HG03442 (cell line): ENCODE measurements at regions not wholly inside any gene's neighbourhood (a gene's known extent, or its start where the extent isn't known, plus 50 kb on each side); places are given as distances from the start of the nearest gene placed in this dataset.
"Not testable (repeated sequence)": the region's sequence is repeated elsewhere in the genome, so short reads cannot be mapped to it uniquely, and the experiment has no call there.

ENCODE experiments used
- ATAC-seq: cut with Tn5 transposase; IDR thresholded peaks from one replicate; pipeline ENCODE4 v1.9.1; 2021; ENCODE audit warnings: mild to moderate bottlenecking, moderate library complexity; ENCODE audit not compliant: unreplicated experiment

DNA sequence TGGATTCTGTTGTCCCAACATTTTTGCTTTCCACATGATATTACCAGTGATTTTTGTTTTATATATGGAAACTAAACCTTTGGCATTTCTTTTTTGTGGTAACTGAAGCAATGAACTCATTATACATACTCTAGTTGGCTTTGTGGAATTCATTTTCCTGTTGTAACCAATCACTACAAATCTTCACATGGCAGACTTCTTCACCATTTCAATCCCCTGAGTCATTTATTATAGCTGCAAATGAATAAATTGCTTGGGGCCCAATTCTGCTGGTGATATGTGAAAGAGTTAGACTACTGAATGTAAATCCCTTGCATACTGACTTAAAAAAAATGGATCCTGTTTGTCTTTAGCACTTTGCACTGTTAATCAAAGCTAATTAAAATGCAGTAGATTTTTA, 1709.6 kb upstream of the WWC1 start:
- no peak for ATAC-seq

DNA sequence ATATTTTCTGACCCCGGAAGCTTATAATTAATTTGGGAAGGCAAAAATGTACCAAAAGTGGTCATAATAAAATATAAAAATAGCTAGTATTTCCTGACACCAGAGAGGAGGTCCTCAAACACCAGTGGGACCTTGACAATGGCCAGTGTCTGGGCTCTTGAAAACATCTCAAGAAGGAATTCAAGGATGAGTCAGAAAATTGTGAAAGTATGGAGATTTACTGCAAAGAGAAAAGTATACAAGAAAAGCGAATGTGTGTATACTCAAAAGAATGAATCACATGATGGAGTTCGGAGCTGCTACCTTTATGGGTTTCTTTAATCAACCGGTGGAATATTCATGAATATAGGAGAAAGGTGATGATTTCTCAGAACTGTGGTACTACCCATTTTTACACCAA, 1709.0 kb upstream of the WWC1 start:
- ATAC-seq = no peak

GRCh38 chr5:166594567-166594966, 1696.9 kb upstream of the WWC1 start:
- ATAC-seq = no peak

- ATAC-seq = no peak
These were observed 1696.0 kb upstream of the WWC1 start for GRCh38 chr5:166595274-166595951.

GRCh38 chr5:166596043-166596442, 1695.4 kb upstream of the WWC1 start:
- ATAC-seq = no peak

DNA sequence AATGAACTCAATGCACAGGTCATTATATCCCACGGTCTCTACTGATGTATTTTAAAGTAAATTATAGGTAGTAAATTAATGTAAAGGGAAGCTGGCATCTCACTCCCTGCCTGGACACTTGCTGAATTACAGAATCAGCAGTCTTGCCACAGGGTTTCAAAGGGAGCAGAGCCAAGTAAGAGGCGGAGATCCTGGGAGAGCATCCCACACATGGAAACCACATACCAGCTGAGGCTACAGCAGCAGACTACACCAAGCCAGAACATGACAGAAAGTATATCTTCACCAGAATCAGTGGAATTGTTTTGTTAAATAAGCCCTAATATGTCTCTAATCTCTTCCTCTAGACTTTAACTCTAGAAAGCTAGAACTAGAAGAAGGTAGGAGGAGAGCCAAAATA, 1689.2 kb upstream of the WWC1 start:
- ATAC-seq = no peak

- no peak for ATAC-seq
These were observed 1673.9 kb upstream of the WWC1 start for GRCh38 chr5:166617507-166617906.

DNA sequence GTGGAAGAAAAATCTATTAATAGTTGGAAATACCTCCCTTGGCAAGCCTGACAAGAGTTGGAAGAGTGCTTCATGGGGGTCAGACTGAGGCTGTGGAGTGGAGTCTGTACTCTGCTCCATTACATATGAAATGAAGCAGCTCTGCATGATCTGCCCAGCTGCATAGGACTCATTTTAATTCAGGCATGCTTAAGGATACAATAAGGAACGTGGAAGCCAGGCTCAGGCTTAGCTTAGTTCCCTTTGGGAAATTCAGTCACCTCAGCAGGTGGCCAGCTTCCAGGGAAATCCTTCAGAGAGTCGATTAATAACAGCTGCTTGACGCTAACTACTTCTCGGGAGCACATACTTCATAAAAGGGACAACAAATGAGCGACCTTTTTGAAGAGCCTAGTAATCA, 1672.9 kb upstream of the WWC1 start:
- ATAC-seq = no peak

DNA sequence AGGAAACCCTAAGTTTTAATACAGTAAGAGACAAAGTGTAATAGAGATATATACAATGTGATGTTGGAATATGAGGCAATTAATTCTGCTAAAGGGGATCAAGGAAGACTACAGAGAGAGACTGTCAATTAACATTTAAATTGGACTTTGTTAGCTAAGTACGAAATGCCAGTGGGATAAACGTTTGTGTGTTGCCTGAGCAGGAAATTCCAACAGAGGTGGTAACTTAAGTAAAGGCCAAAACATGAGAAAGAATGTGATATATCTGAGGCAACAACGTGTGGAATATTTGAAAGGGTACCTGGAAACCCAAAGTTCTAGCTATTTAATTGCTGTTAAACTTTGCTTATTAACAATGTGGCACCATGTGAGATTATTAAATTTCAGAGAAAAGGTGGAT, 1666.9 kb upstream of the WWC1 start:
- no peak for ATAC-seq

GRCh38 chr5:166625210-166625865, 1666.1 kb upstream of the WWC1 start:
- no peak for ATAC-seq

- ATAC-seq = no peak
These were observed 1654.2 kb upstream of the WWC1 start for GRCh38 chr5:166637295-166637694.

DNA sequence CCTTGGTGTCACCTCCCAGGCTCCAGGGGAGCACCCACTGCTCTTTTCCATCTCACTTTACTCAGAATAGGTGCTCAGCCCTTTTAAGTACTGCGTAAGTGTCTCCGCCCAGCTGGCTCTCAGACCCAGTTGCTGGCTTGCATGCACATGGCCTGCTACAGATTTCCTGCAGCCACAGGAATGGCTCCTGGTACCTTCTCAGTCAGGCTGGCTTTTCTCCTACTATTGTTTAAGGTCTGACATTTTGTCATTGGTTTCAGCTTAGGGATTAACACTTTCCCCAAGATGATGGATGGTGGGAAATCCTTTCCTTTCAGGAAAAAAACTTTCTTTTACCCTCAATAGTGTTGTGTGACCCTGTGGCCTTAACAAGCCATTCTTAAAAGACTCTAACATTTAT, 1652.3 kb upstream of the WWC1 start:
- ATAC-seq = no peak

GRCh38 chr5:166640136-166640535, 1651.3 kb upstream of the WWC1 start:
- ATAC-seq = not testable (repeated sequence)

- no peak for ATAC-seq
These were observed 1642.7 kb upstream of the WWC1 start for GRCh38 chr5:166648736-166649135.

- no peak for ATAC-seq
These were observed 1641.8 kb upstream of the WWC1 start for GRCh38 chr5:166649676-166650075.

DNA sequence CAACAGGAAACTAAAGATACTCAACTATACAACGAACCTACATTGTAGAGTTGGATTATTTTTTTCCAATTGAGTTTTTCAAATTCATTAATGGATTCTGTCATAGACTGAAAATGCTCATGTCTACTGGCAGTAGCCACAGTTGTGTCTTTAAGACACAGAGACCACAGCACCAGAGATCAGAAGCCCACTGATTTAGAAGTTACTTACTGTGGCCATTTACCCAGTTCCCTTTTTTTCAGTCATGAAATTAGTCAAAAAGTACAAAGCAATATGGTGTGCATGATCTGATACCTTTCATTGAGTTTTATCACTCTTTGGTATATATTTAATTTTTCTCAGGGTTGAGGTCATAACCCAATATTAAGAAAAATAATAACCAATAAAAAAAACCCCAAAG, 1640.2 kb upstream of the WWC1 start:
- ATAC-seq = no peak

DNA sequence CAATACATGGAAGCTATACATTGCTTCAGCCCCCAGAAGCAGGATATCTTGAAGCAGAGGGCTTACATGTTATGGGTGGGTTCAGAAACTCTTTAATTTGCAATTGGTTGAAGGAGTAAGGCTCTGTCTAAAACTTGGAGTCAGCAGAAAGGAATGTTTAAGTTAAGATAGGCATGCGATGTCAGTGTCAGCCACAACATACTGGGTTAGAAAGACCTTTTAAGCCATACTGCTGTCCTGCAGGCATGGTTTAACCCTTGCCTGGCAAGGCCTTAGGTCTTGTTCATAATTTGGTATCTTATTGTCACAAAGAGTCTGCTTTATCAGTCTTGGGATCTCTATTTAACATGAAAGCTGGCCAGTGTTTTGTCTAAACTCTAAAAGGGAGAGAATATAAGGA, 1619.6 kb upstream of the WWC1 start:
- ATAC-seq = no peak

DNA sequence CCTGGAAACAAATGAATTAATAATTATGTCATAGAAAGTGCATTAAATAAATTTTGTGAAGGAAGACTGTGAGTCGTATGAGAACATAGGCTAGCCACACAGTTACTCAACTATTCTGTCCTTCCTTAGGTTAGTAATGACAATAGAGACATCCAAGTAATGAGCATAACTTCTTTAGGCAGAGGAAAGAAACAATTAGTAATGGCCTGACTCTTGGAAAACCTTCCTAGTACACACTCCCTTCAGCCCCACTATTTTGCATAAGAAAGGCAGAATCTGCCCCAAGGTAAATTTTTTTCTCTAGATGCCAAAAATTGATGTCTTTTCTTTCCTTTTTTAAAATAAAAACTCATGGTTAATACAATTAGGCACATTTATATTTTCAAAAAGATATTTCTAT, 1619.0 kb upstream of the WWC1 start:
- ATAC-seq = no peak

DNA sequence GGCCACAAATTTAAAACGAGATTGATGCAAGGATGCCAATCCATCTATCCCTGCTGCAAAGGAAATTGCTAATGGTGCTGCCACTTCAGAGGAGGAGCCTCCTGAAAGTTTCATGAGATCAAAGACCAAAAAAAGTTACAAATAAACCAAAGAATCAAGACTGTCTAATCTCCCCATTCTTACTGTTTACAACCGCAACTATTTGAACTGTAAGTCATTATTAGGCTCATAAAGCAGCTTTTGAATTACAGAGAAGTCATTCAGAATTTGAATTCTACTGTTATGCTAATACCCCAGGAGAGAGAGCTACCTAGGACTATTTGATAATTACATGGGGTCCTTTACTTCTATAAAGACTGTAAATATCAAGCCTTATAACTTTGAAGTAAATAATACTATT, 1613.6 kb upstream of the WWC1 start:
- ATAC-seq = no peak

DNA sequence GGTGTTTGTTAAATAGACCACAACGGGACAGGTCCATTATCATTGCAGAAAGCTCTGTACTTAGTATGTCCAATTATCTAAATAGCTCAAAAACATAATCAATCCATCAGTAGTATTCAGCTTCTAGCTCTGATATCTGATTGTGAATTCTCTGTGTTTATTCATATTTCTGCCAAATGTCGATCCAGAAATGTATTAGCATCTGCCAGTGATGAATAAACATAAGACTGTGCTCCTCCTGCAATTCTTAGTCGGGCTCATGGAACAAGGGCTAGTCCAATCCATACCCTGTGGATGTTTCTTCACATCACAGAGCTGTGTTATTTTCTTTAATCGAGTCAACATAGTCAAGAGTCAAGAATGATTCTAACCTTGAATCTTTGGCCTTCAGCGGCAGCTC, 1612.1 kb upstream of the WWC1 start:
- ATAC-seq = no peak

DNA sequence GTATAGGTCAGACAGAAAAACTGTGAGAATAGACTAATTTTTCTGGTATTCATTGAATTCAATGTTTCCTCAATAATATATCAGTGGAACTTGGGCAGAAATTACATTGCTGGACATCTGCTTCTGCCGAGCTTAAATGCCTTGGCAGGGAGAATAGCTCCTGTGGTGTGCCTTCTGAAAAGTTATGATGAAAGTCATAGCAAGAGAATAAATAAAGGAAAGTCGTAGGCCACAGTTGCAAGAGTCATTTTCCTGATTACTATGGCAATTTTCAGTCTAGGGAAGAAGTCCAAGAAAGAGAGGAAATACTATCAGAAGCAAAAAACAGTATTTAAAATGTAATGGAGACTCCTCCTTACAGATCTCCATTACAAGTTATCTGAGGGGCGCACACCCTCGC, 1596.1 kb upstream of the WWC1 start:
- ATAC-seq = no peak

GRCh38 chr5:166708291-166708690, 1583.2 kb upstream of the WWC1 start:
- ATAC-seq = no peak

- no peak for ATAC-seq
These were observed 1581.8 kb upstream of the WWC1 start for GRCh38 chr5:166709691-166710090.
